K562 (cell line): ENCODE measurements at regions not wholly inside any gene's neighbourhood (a gene's known extent, or its start where the extent isn't known, plus 50 kb on each side); places are given as distances from the start of the nearest gene placed in this dataset.
A peak's percentile ranks its signal among the peaks of the same experiment; 100 is the strongest.

ENCODE experiments used
- ATAC-seq: fragments of 200-7000 bp; cut with Tn5 transposase; 3 replicates; pipeline ENCODE4 v1.9.1; 2020; ENCODE audit warnings: moderate library complexity
- BruUV-seq: library from RNA; stranded (reverse); fragments of 400-500 nt; replicated peaks from 2 replicates; lab custom pipeline; 2021; lab: Mats Ljungman, UMichigan
- CTCF ChIA-PET: fragments of 300-600 bp; formaldehyde crosslinking; extraction: SDS; loops from one replicate; lab custom pipeline; 2021; ENCODE audit warnings: low intra/inter-chr PET ratio; lab: Yijun Ruan, JAX
- POLR2A ChIA-PET: fragments of 300-600, 350-650 bp; sonication (Branson Sonifier 250); formaldehyde crosslinking; extraction: SDS; loops from one replicate; lab custom pipeline; 2021; ENCODE audit warnings: antibody characterized with exemption, inconsistent platforms; lab: Yijun Ruan, JAX
- DNase-seq, 4 experiments: peaks; one replicate each; pipeline versions ENCODE4 v3.0.0 to v3.0.0-alpha.2; 2011 to 2018; ENCODE audit warnings: low spot score in 3 of 4, mixed read lengths in 3 of 4; ENCODE audit errors: extremely low read depth in 1 of 4
- FAIRE-seq: peaks from 2 replicates; lab custom pipeline; 2011; peaks lifted over from hg19 to GRCh38; lab: Jason Lieb, UNC
- H2AFZ ChIP-seq: 2 replicates; pipeline ENCODE4 v1.6.0; 2011; ENCODE audit warnings: low read depth, low read length, control low read depth, inconsistent platforms
- H3K27ac ChIP-seq: fragments of 200-600 bp; 3 replicates; pipeline ENCODE4 v1.8.0; 2011; ENCODE audit warnings: low read depth, mild to moderate bottlenecking, control low read depth, inconsistent platforms, low read length, moderate library complexity, mixed read lengths; ENCODE audit errors: extremely low read depth
- H3K27me3 ChIP-seq, 2 experiments: fragments of 300-600 bp in 1 of 2; 2 replicates in 1 of 2; 3 replicates in 1 of 2; pipeline versions ENCODE4 v1.6.0 to v1.8.0; 2011; ENCODE audit warnings: inconsistent platforms in 2 of 2, low read length in 2 of 2, mild to moderate bottlenecking in 1 of 2, mixed read lengths in 1 of 2, moderate library complexity in 1 of 2; ENCODE audit not compliant: control insufficient read depth in 2 of 2, insufficient read depth in 2 of 2
- H3K36me3 ChIP-seq: fragments of 300-600 bp; 3 replicates; pipeline ENCODE4 v1.8.0; 2011; ENCODE audit warnings: mild to moderate bottlenecking, low read length, inconsistent platforms; ENCODE audit not compliant: control insufficient read depth, insufficient read depth
- H3K4me1 ChIP-seq, 2 experiments: fragments of 200-600 bp in 1 of 2; replicated peaks in 1 of 2; 2 replicates in 1 of 2; 3 replicates in 1 of 2; pipeline versions ENCODE4 v1.5.1 to v1.8.0; 2011; ENCODE audit warnings: inconsistent platforms in 2 of 2, low read length in 2 of 2, mild to moderate bottlenecking in 1 of 2, mixed read lengths in 1 of 2, moderate library complexity in 1 of 2; ENCODE audit not compliant: control insufficient read depth in 2 of 2, insufficient read depth in 2 of 2
- H3K4me2 ChIP-seq: 2 replicates; pipeline ENCODE4 v1.6.1; 2011; ENCODE audit warnings: low read length, control low read depth, inconsistent platforms, mixed read lengths; ENCODE audit not compliant: insufficient read depth
- H3K4me3 ChIP-seq: fragments of 200-600 bp; sonication (generic), shearing (Covaris generic); 2 replicates; pipeline ENCODE4 v1.5.1; 2016; ENCODE audit warnings: control low read depth, inconsistent platforms
- H3K79me2 ChIP-seq: fragments of 200-600 bp; 3 replicates; pipeline ENCODE4 v1.8.0; 2011; ENCODE audit warnings: low read length, inconsistent platforms; ENCODE audit not compliant: control insufficient read depth, insufficient read depth
- H3K9ac ChIP-seq, 2 experiments: 2 replicates each; pipeline versions ENCODE4 v1.6.0 to v1.6.1; 2011; ENCODE audit warnings: low read depth in 2 of 2, low read length in 2 of 2, control low read depth in 1 of 2, inconsistent platforms in 1 of 2, mild to moderate bottlenecking in 1 of 2, mixed read lengths in 1 of 2; ENCODE audit not compliant: insufficient read depth in 1 of 2
- H3K9me1 ChIP-seq: one replicate; pipeline ENCODE4 v1.6.0; 2011; ENCODE audit warnings: inconsistent platforms, mild to moderate bottlenecking, low read length, moderate library complexity; ENCODE audit not compliant: control insufficient read depth, insufficient read depth
- H3K9me3 ChIP-seq: replicated peaks from 2 replicates; pipeline ENCODE4 v1.5.1; 2011; ENCODE audit warnings: low read depth, low read length, inconsistent platforms; ENCODE audit not compliant: control insufficient read depth, insufficient read depth
- H4K20me1 ChIP-seq: replicated peaks from 2 replicates; pipeline ENCODE4 v1.6.1; 2011; ENCODE audit warnings: low read length, inconsistent platforms, mixed read lengths; ENCODE audit not compliant: control insufficient read depth, insufficient read depth
- BCL6 ChIP-seq: fragments of 250-450 bp; sonication (Bioruptor Pico); IDR thresholded peaks from 2 replicates; pipeline ENCODE4 v1.4.0; 2020
- CEBPB ChIP-seq: fragments of 450-650 bp; IDR thresholded peaks from 2 replicates; pipeline ENCODE4 v1.6.1; 2016; ENCODE audit warnings: missing genetic modification characterization, missing compliant biosample characterization
- CEBPG ChIP-seq, 3 experiments: fragments of 200-800 bp in 1 of 3; sonication (Bioruptor generic) in 1 of 3; sonication (generic) in 1 of 3; formaldehyde crosslinking in 1 of 3; IDR thresholded peaks in 2 of 3; conservative IDR thresholded peaks in 1 of 3; 2 replicates each; pipeline versions ENCODE4 v1.6.1 to v1.8.0; 2016 to 2022; ENCODE audit warnings: missing compliant biosample characterization in 2 of 3, missing genetic modification characterization in 2 of 3, mild to moderate bottlenecking in 1 of 3, missing genetic modification reagents in 1 of 3
- CREBBP ChIP-seq: IDR thresholded peaks from one replicate; pipeline ENCODE4 v1.6.1; 2012; ENCODE audit warnings: low read depth, mild to moderate bottlenecking, control low read depth, inconsistent platforms, low read length
- HCFC1 ChIP-seq: IDR thresholded peaks from 2 replicates; pipeline ENCODE4 v1.6.1; 2012; ENCODE audit warnings: low read depth, low read length, improper control_type of control experiment
- HMG20B ChIP-seq: fragments of 250-450 bp; sonication (Bioruptor Pico); IDR thresholded peaks from 2 replicates; pipeline ENCODE4 v1.5.0; 2021; ENCODE audit warnings: mild to moderate bottlenecking
- MIER1 ChIP-seq: fragments of 450-650 bp; IDR thresholded peaks from 2 replicates; pipeline ENCODE4 v1.6.1; 2016; ENCODE audit warnings: antibody characterized with exemption, mild to moderate bottlenecking, low read depth
- NR1H2 ChIP-seq: sonication (generic); formaldehyde crosslinking; IDR thresholded peaks from 2 replicates; pipeline ENCODE4 v1.4.0; 2020; ENCODE audit warnings: mild to moderate bottlenecking, missing genetic modification reagents
- ZNF583 ChIP-seq: fragments of 250-450 bp; sonication (Bioruptor Pico); IDR thresholded peaks from 2 replicates; pipeline ENCODE4 v1.4.0; 2020
- WGBS: fragments of 100-300 bp; shearing (Covaris generic); methylation state at CpG from one replicate; pipeline ENCODE4 v1.1.6; 2016; ENCODE audit warnings: low coverage, mixed read lengths; ENCODE audit not compliant: insufficient coverage; ENCODE audit errors: missing lambda C conversion rate; 5-methylcytosine and 5-hydroxymethylcytosine counted together
- in situ Hi-C: fragments of 300-500 bp; cut with MboI; formaldehyde crosslinking; loops from 4 replicates; pipeline ENCODE4 v1.15.0; 2018; ENCODE audit warnings: inconsistent platforms, mixed read lengths
- intact Hi-C: fragments of 100-400 bp; cut with micrococcal nuclease; formaldehyde crosslinking; loops from 2 replicates; pipeline ENCODE4 v1.14.2; 2022
- TF ChIP-seq, protein P1 (sequence below), 2 experiments: IDR thresholded peaks in 1 of 2; conservative IDR thresholded peaks in 1 of 2; 2 replicates each; pipeline ENCODE4 v1.6.1; 2016; ENCODE audit warnings: low read depth in 2 of 2, mild to moderate bottlenecking in 1 of 2, missing compliant biosample characterization in 1 of 2, missing genetic modification characterization in 1 of 2, moderate library complexity in 1 of 2

GRCh38 chr1:108320849-108321248 is 77.0 kb upstream of the NBPF4 start:
- no peaks in the 10 kb centered on the region for H4K20me1 ChIP-seq
- no peaks in the 10 kb centered on the region for H3K9me1 ChIP-seq
- H3K27me3 ChIP-seq, result no peaks in the 10 kb centered on the region
- TF ChIP-seq BCL6 (CRISPR knock-in tag) (no peak), HCFC1 (no peak), HMG20B (CRISPR knock-in tag) (no peak), NR1H2 (CRISPR knock-in tag) (no peak), MIER1 (no peak), ZNF583 (CRISPR knock-in tag) (no peak), CEBPG (CRISPR knock-in tag; IDR thresholded peaks at IDR 0.05) (no peak), CEBPG (tag; conservative IDR thresholded peaks at IDR 0.05 in 1 of 2, IDR thresholded peaks at IDR 0.05 in 1 of 2) (peak; percentile 60 to 93), CEBPB (tag) (peak; percentile 93), CREBBP (no peak)
- TF ChIP-seq, protein P1, sequence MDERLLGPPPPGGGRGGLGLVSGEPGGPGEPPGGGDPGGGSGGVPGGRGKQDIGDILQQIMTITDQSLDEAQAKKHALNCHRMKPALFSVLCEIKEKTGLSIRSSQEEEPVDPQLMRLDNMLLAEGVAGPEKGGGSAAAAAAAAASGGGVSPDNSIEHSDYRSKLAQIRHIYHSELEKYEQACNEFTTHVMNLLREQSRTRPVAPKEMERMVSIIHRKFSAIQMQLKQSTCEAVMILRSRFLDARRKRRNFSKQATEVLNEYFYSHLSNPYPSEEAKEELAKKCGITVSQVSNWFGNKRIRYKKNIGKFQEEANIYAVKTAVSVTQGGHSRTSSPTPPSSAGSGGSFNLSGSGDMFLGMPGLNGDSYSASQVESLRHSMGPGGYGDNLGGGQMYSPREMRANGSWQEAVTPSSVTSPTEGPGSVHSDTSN (CRISPR knock-in tag; IDR thresholded peaks at IDR 0.05; ENCODE audit: low read depth), result no peak
- TF ChIP-seq, protein P1 (tag; conservative IDR thresholded peaks at IDR 0.05; ENCODE audit: low read depth), result no peak
- no peak overlapping the region for H2AFZ ChIP-seq
- POLR2A ChIA-PET, result no interaction called here
- in situ Hi-C loops (loop anchor here (10.0 kb wide), 1 partner anchor 106 kb away; no protein-coding TSS in a partner anchor), intact Hi-C loops (no loop called here)
- ATAC-seq (no peak), DNase-seq (no peak), FAIRE-seq (no peak)
- no peaks in the 10 kb centered on the region for H3K4me1 ChIP-seq
- H3K27ac ChIP-seq, result no peak overlapping the region
- H3K79me2 ChIP-seq, result peaks cover 14% of the 10 kb centered on the region; the same call in 1 of the 3 replicates
- no peaks in the 10 kb centered on the region for H3K9me3 ChIP-seq
- CTCF ChIA-PET, result no interaction called here
- no peak overlapping the region for H3K9ac ChIP-seq
- no peaks in the 10 kb centered on the region; the same call in 2 of the 3 replicates for H3K36me3 ChIP-seq
- 100% methylated on average over 1 of the region's 1 CpG for WGBS
- BruUV-seq, result no TSS peak
- no peak overlapping the region for H3K4me3 ChIP-seq
- H3K4me2 ChIP-seq, result no peak overlapping the region
